ENCODE measurements at regions not wholly inside any gene's neighbourhood (a gene's known extent, or its start where the extent isn't known, plus 50 kb on each side); places are given as distances from the start of the nearest gene placed in this dataset.

- Histone ChIP-seq H3K4me1 (ENCODE audit: insufficient read depth, poor library complexity, severe bottlenecking) (no peaks in the 10 kb centered on the region), H3K4me3 (ENCODE audit: severe bottlenecking) (no peak overlapping the region), H3K9me3 (ENCODE audit: severe bottlenecking) (no peaks in the 10 kb centered on the region), H3K27me3 (ENCODE audit: insufficient read depth, poor library complexity, severe bottlenecking) (peaks cover 3% of the 10 kb centered on the region), H3K27ac (ENCODE audit: poor library complexity, severe bottlenecking) (no peak overlapping the region), H3K36me3 (ENCODE audit: low read depth) (no peaks in the 10 kb centered on the region)
- ATAC-seq (ENCODE audit: low read depth) (no peak), DNase-seq (ENCODE audit: low spot score) (no peak)
- TF ChIP-seq CTCF (IDR thresholded peaks at IDR 0.05; ENCODE audit: poor library complexity, severe bottlenecking): no peak
Measured at GRCh38 chr15:31561156-31561555, 234.5 kb downstream of the KLF13 start.

DNA sequence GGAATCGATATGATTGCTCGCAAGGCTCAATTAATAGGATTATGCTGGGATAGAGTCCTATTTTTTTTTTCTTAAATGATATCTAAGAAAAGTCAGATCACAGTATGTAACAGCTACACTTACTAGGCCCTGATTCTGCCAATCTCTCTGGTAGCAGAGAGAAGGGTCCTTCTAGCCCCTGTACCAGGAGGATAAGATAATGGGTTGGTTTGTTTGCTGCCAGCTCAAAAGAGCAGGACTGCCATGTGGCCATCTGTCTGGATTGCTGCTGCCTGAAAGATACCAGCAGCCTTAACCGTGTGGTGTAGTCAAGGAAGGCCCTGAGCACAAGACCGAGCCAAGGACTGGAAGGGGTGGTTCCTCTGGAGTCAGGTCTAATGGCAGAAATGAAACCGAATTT is 236.4 kb downstream of the KLF13 start:
- Histone ChIP-seq H3K27ac (ENCODE audit: poor library complexity, severe bottlenecking) (no peak overlapping the region), H3K4me1 (ENCODE audit: insufficient read depth, poor library complexity, severe bottlenecking) (no peaks in the 10 kb centered on the region)
- ATAC-seq (ENCODE audit: low read depth): 0 out of 3 replicates have a peak, but pooled peaks have one; percentile 12

GRCh38 chr15:31563421-31563820 is 236.8 kb downstream of the KLF13 start:
- ATAC-seq (ENCODE audit: low read depth) (peak; percentile 37; the same call in 2 of the 3 replicates), DNase-seq (ENCODE audit: low spot score) (no peak)
- Histone ChIP-seq H3K9me3 (ENCODE audit: severe bottlenecking) (no peaks in the 10 kb centered on the region), H3K27me3 (ENCODE audit: insufficient read depth, poor library complexity, severe bottlenecking) (no peaks in the 10 kb centered on the region), H3K4me3 (ENCODE audit: severe bottlenecking) (no peak overlapping the region), H3K36me3 (ENCODE audit: low read depth) (no peaks in the 10 kb centered on the region), H3K4me1 (ENCODE audit: insufficient read depth, poor library complexity, severe bottlenecking) (no peaks in the 10 kb centered on the region), H3K27ac (ENCODE audit: poor library complexity, severe bottlenecking) (no peak overlapping the region)
- TF ChIP-seq CTCF (IDR thresholded peaks at IDR 0.05; ENCODE audit: poor library complexity, severe bottlenecking): no peak

More for the DNA sequence above, 236.4 kb downstream of the KLF13 start:
- no peak overlapping the region for H3K4me3 ChIP-seq (ENCODE audit: severe bottlenecking)
- H3K27me3 ChIP-seq (ENCODE audit: insufficient read depth, poor library complexity, severe bottlenecking): no peaks in the 10 kb centered on the region
- H3K9me3 ChIP-seq (ENCODE audit: severe bottlenecking): no peaks in the 10 kb centered on the region
- DNase-seq (ENCODE audit: low spot score): no peak
- H3K36me3 ChIP-seq (ENCODE audit: low read depth): no peaks in the 10 kb centered on the region
- no peak for TF ChIP-seq CTCF (IDR thresholded peaks at IDR 0.05; ENCODE audit: poor library complexity, severe bottlenecking)

GRCh38 chr15:31567861-31568260 is 241.2 kb downstream of the KLF13 start:
- TF ChIP-seq CTCF (IDR thresholded peaks at IDR 0.05; ENCODE audit: poor library complexity, severe bottlenecking): no peak

DNA sequence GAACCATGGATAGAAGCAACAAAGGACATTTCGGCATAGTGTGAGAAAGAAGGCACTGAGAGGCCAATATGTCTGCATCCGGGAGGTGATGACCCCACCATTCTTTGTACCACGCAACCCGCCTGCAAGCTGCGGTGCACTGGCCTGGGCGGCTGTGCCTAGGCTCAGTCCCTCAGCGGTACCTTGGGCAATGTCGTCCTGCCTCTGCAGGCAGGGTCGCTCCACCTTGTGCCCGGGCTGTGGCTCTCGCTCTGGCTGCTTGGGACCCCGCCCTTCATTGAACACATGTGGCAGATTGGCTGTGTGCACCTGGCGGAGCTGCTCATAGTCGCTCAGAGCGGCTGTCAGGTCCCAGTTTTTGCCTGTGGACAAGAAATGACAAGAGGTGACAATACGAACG is 243.2 kb downstream of the KLF13 start:
- no peak for DNase-seq (ENCODE audit: low spot score)
- Histone ChIP-seq H3K27ac (ENCODE audit: poor library complexity, severe bottlenecking) (no peak overlapping the region), H3K36me3 (ENCODE audit: low read depth) (no peaks in the 10 kb centered on the region), H3K4me3 (ENCODE audit: severe bottlenecking) (no peak overlapping the region), H3K4me1 (ENCODE audit: insufficient read depth, poor library complexity, severe bottlenecking) (no peaks in the 10 kb centered on the region), H3K27me3 (ENCODE audit: insufficient read depth, poor library complexity, severe bottlenecking) (peaks cover 8% of the 10 kb centered on the region), H3K9me3 (ENCODE audit: severe bottlenecking) (peaks cover 2% of the 10 kb centered on the region)
- TF ChIP-seq CTCF (IDR thresholded peaks at IDR 0.05; ENCODE audit: poor library complexity, severe bottlenecking): no peak
- ATAC-seq (ENCODE audit: low read depth): no peak

More at GRCh38 chr15:31567861-31568260, 241.2 kb downstream of the KLF13 start:
- peaks cover 2% of the 10 kb centered on the region for H3K9me3 ChIP-seq (ENCODE audit: severe bottlenecking)
- no peak overlapping the region for H3K27ac ChIP-seq (ENCODE audit: poor library complexity, severe bottlenecking)
- no peak for DNase-seq (ENCODE audit: low spot score)
- H3K36me3 ChIP-seq (ENCODE audit: low read depth): no peaks in the 10 kb centered on the region
- H3K4me1 ChIP-seq (ENCODE audit: insufficient read depth, poor library complexity, severe bottlenecking): no peaks in the 10 kb centered on the region
- no peak for ATAC-seq (ENCODE audit: low read depth)
- no peak overlapping the region for H3K4me3 ChIP-seq (ENCODE audit: severe bottlenecking)
- peaks cover 4% of the 10 kb centered on the region for H3K27me3 ChIP-seq (ENCODE audit: insufficient read depth, poor library complexity, severe bottlenecking)
